ENCODE measurements at regions not wholly inside any gene's neighbourhood (a gene's known extent, or its start where the extent isn't known, plus 50 kb on each side); places are given as distances from the start of the nearest gene placed in this dataset.
"Not testable (repeated sequence)": the region's sequence is repeated elsewhere in the genome, so short reads cannot be mapped to it uniquely, and the experiment has no call there.

DNA sequence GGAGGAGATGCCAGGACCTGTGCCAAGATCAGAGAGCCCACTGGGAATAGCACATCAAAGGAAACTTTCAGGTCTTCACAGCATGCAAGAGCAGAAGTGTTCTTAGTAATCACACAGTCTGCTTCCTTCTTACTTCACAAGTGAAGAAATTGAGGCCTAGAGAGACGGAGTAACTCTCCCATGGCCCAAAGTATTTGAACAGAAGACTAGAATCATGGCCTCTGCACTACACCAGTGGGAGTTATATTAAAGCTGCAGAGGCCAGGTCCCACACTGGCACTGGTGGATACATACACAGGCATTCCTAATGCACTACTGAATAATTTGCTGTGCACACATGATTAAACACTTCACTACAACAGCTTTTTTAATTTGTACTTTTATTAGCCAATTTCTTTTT, 107.6 kb upstream of the RMP24 start:
- DNase-seq (ENCODE audit: low read depth in 3 of 3, low spot score in 2 of 3): no peak

DNA sequence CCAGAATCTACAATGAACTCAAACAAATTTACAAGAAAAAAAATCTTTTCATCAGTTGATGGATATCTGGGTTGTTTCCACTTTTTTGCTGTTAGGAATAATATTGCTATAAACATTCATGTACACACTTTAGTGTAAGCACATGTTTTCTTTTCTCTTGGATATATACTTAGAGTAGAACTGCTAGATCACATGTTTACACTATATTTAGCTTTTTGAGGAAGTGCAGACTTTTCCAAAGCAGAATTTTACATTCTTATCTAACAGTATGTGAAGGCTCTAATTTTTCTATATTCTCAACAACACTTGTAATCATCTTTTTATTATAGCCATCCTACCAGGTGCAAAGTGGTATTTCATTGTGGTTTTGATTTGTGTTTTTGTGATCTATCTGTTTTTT, 103.6 kb upstream of the RMP24 start:
- no peak for DNase-seq (ENCODE audit: low read depth in 3 of 3, low spot score in 2 of 3)

GRCh38 chr18:35871337-35871736, 101.1 kb upstream of the RMP24 start:
- DNase-seq (ENCODE audit: low read depth in 3 of 3, low spot score in 2 of 3): no peak

- DNase-seq (ENCODE audit: low read depth in 3 of 3, low spot score in 2 of 3): no peak
These were observed 96.9 kb upstream of the RMP24 start for GRCh38 chr18:35875566-35875965.

GRCh38 chr18:35876243-35876642, 96.2 kb upstream of the RMP24 start:
- DNase-seq (ENCODE audit: low read depth in 3 of 3, low spot score in 2 of 3): no peak

DNA sequence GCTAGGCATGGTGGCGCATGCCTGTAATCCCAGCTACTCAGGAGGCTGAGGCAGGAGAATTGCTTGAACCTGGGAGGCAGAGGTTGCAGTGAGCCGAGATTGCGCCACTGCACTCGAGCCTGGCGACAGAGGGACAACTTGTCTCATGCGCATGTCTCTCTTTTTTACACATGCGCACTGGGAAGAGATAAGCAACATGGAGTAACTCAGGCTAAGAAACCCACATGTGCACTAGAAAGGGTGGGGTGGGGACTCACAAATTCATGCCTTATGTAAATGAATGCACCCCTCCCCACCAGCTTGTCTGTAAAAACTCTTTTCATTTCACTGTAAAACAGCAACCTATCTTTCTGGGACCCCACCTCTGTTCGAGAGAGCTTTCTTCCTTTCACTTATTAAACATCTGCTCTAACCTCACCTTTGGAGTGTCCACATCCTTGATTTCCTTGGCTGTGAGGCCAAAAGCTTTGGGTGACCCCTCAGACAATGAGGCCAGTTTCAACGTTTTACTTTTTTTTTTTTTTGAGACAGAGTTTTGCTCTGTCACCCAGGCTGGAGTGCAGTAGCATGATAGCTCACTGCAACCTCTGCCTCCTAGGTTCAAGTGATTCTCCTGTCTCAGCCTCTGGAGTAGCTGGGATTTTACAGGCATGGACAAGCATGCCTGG, 91.6 kb upstream of the RMP24 start:
- DNase-seq (ENCODE audit: low read depth in 3 of 3, low spot score in 2 of 3): no peak

GRCh38 chr18:35888329-35888728, 84.2 kb upstream of the RMP24 start:
- DNase-seq (ENCODE audit: low read depth in 3 of 3, low spot score in 2 of 3): no peak

DNA sequence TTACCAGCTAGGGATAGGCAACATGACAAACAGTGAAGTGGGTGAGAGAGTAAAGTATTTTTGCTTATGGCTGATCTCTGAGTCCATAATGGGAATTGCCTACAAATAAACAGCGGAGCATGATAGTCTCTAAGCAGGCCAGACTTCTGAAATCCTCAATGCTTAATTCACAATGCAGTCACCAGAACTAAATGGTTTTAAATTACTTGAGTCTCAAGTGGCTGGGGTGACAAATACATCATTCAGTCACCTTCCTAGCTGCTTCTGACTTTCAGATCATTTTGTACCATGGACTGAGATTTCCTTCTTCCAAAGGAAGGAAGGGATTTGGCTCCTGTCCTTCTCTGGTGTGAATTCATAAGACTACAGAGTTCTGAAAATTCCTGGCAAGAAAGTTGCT, 82.8 kb upstream of the RMP24 start:
- no peak for DNase-seq (ENCODE audit: low read depth in 3 of 3, low spot score in 2 of 3)

GRCh38 chr18:35890323-35890722, 82.2 kb upstream of the RMP24 start:
- no peak for DNase-seq (ENCODE audit: low read depth in 3 of 3, low spot score in 2 of 3)

DNA sequence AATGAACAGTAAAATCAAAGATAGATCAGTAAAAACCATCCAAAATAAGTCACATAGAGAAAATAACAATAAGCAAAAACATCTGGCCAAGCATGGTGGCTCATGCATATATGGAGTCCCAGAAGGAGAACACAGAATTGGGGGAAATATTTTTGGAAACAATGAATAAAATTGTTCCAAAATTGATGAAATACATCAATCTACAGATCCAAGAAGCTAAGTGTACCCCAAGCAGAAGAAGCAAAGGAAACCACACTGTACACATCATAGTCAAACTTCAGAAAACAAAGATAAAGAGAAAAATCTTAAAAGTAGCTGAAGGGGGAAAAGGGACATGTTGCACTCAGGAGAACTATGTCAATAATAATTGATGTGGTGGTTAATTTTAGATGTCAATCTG, 80.4 kb upstream of the RMP24 start:
- DNase-seq (ENCODE audit: low read depth in 3 of 3, low spot score in 2 of 3): no peak

- not testable (repeated sequence) for DNase-seq (ENCODE audit: low read depth in 3 of 3, low spot score in 2 of 3)
These were observed 75.0 kb upstream of the RMP24 start for GRCh38 chr18:35897481-35897880.

DNA sequence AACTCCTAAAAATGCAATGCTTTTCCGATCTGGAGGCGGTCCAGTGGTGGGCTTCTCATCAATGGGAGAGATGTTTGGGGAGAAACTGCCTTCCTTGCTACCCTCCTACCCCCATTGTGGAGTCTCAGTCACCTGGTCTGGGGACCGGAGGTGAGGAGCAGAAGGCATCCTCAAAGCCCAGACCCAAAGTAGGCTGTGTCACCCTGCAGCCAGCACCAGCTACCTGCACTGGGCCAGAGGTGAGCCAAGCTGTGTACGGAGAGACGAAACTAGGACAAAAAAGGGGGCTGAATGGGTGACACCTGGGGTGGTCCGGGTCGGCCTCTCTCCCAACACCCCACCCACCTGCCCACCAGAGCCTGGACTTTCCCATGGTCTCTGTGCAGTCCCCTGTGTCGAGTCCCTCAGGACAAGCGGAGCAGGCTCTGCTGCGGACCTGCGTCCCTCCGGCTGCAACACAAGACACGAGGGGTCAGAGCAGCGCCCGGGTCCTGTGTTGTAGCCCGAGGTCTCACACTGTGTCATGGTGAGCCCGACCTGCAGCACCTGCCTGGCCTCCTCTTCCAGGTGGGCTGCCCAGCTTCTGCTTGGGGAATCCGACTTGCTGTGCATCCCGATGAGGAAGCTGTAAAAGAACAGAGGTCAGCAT, 68.0 kb upstream of the RMP24 start:
- DNase-seq (ENCODE audit: low read depth in 3 of 3, low spot score in 2 of 3): no peak

DNA sequence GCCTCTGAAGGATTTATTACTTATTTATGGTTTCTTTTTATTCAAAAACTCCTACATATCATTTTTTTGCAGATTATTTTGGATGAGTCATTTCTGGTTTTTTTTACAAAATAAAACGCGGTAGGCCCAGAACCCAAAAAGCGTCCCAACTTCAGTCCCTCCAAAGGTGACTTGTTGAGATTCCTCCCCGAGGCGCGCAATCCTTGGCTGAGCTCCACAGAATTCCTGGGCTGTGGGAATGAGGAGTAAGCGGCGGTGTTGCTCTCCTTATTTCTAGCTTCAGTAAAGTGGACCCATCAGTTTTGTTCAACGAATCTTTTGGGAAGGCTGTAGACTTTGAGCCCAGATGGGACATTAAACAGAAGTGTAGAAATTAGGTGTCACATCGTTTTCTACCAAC, 67.0 kb upstream of the RMP24 start:
- DNase-seq (ENCODE audit: low read depth in 3 of 3, low spot score in 2 of 3): no peak

DNA sequence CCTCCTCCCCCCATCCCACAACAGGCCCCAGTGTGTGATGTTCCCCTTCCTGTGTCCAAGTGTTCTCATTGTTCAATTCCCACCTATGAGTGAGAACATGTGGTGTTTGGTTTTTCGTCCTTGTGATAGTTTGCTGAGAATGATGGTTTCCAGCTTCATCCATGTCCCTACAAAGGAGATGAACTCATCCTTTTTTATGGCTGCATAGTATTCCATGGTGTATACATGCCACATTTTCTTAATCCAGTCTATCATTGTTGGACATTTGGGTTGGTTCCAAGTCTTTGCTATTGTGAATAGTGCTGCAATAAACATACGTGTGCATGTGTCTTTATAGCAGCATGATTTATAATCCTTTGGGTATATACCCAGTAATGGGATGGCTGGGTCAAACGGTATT, 66.2 kb upstream of the RMP24 start:
- DNase-seq (ENCODE audit: low read depth in 3 of 3, low spot score in 2 of 3): not testable (repeated sequence)

GRCh38 chr18:35910327-35910726, 62.2 kb upstream of the RMP24 start:
- no peak for DNase-seq (ENCODE audit: low read depth in 3 of 3, low spot score in 2 of 3)

DNA sequence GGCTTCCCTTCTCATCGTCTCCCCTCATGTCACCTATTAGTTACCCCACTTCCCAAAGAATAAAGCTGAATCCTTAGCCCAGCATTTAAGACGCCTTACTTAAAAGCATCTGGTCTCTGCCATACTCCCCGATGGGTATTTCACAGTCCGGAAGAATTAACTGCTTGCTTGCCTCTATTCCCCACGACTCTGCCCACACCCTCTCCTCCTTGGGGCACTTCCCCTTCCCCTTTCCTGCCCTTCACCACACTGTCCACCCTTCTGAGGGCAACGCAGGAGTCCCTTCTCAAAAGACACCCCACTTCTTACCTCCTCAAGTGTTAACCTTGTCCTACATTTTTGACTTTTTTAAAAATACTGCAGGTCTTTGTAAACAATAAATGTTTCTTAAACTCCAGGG, 60.1 kb upstream of the RMP24 start:
- DNase-seq (ENCODE audit: low read depth in 3 of 3, low spot score in 2 of 3): no peak

- DNase-seq (ENCODE audit: low read depth in 3 of 3, low spot score in 2 of 3): no peak
These were observed 57.4 kb upstream of the RMP24 start for GRCh38 chr18:35915056-35915455.

DNA sequence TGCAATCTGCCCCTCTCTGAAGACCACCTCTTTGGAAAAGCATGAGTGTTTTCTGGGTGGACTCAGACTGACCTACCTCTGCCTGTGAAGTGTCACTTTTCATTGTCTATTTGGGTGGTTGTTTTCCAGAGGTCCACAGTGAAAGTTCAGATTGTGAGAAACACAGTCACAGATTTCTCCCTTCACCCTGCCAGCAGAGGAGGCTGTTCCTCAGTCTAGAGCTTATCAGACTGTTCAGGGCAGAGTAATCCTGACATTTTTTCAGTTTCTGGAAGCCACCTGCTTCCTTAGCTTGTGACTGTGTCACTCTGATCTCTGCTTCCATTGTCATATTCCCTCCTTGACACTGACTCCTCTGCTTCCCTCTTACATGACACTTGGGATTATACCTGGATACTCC, 55.4 kb upstream of the RMP24 start:
- DNase-seq (ENCODE audit: low read depth in 3 of 3, low spot score in 2 of 3): no peak

DNA sequence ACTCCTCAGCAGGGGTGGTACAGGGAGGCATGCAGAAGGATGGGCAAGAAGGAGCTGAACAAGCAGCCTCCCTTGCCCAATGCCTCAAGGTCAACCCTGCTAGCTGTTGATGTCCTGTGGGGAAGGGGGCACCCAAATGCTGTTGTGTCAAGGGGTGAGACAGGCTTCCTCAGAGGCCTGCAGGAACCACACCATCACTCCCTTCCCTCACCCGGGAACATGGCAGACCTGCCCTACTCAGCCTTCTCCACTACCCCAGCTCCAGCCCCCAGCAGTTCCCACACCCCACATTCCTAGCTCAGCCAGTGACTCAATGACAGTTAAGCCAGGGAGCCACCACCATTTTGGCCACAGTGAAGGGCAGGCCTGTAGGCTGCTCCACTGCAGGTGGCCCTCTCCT, 53.9 kb upstream of the RMP24 start:
- no peak for DNase-seq (ENCODE audit: low read depth in 3 of 3, low spot score in 2 of 3)

DNA sequence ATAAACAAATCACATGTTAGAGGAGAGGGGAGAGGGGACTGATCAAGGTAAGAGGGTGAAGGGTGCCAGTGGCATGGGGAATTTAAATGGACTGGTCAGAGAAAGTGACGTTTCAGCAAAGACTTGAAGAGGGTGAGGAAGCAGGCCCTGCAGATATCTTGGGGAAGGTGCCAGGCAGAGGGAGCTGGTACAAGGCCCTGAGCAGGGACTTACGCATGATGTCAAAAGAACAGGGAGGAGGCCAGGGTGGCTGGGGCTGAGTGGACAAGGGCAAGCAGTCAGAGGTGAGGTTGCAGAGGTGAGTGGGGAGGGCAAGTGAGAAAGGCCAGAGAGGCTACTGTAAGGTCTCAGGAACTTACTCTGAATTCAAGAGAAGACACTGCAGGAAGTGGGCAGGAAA, 53.3 kb upstream of the RMP24 start:
- no peak for DNase-seq (ENCODE audit: low read depth in 3 of 3, low spot score in 2 of 3)

DNA sequence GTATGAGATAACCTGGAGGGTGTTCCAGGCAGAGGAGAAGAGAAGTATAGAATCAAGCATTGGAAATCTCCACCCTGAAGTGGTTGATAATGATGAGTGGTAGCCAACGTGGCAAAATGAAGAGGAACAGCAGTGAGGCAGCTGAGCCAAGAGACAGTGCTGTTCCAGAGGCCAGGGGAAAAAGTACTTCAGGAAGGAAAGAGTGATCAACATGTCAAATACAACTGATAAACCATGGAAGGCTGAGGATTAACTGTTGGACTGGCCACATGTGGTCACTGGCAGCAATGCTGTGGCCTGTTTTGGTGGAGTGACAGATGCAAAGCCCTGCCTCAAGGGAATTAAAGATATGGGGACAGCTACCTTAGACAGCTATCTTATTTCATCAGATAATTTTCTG, 51.9 kb upstream of the RMP24 start:
- no peak for DNase-seq (ENCODE audit: low read depth in 3 of 3, low spot score in 2 of 3)

Measured in right renal cortex interstitium (tissue), 3 donors.